A673 (cell line): ENCODE measurements at regions not wholly inside any gene's neighbourhood (a gene's known extent, or its start where the extent isn't known, plus 50 kb on each side); places are given as distances from the start of the nearest gene placed in this dataset.
A peak's percentile ranks its signal among the peaks of the same experiment; 100 is the strongest.

Experiments
- BruUV-seq: library from RNA; stranded (reverse); fragments of 400-500 nt; replicated peaks from 2 replicates; lab custom pipeline; 2021; lab: Mats Ljungman, UMichigan
- CTCF ChIA-PET: fragments of 300-600 bp; sonication (Branson Sonifier 250); formaldehyde crosslinking; loops from one replicate; lab custom pipeline; 2022; ENCODE audit warnings: antibody characterized with exemption; lab: Charles Lee
- POLR2A ChIA-PET: fragments of 300-600 bp; sonication (Branson Sonifier 250); formaldehyde crosslinking; loops from one replicate; lab custom pipeline; 2022; ENCODE audit warnings: antibody characterized with exemption; ENCODE audit not compliant: low non-redundant PET; lab: Charles Lee
- DNase-seq: peaks from one replicate; pipeline ENCODE4 v3.0.0-alpha.2; 2015; ENCODE audit warnings: low spot score
- H3K27ac ChIP-seq: fragments of 200-600 bp; sonication (generic); 2 replicates; pipeline ENCODE4 v1.5.1; 2016; ENCODE audit warnings: mixed run types, low read depth, mild to moderate bottlenecking, mixed read lengths, antibody characterized with exemption, low read length; ENCODE audit not compliant: poor library complexity, severe bottlenecking
- H3K27me3 ChIP-seq: fragments of 200-600 bp; sonication (generic); replicated peaks from 2 replicates; pipeline ENCODE4 v1.6.1; 2017; ENCODE audit warnings: mixed run types, low read depth, mild to moderate bottlenecking, mixed read lengths, antibody characterized with exemption, low read length; ENCODE audit not compliant: insufficient read depth, poor library complexity
- H3K36me3 ChIP-seq: fragments of 200-600 bp; sonication (generic); 2 replicates; pipeline ENCODE4 v1.6.1; 2016; ENCODE audit warnings: mixed run types, mild to moderate bottlenecking, mixed read lengths, antibody characterized with exemption, low read length; ENCODE audit not compliant: insufficient read depth, poor library complexity, severe bottlenecking
- H3K4me1 ChIP-seq: fragments of 200-600 bp; sonication (generic); 2 replicates; pipeline ENCODE4 v1.6.1; 2017; ENCODE audit warnings: mixed run types, mild to moderate bottlenecking, mixed read lengths, antibody characterized with exemption, low read length; ENCODE audit not compliant: insufficient read depth, poor library complexity, severe bottlenecking
- H3K4me3 ChIP-seq: fragments of 200-600 bp; sonication (generic); 2 replicates; pipeline ENCODE4 v1.5.1; 2016; ENCODE audit warnings: low read depth, mixed run types, mild to moderate bottlenecking, mixed read lengths, low read length; ENCODE audit not compliant: poor library complexity, severe bottlenecking
- H3K9me3 ChIP-seq: fragments of 200-600 bp; sonication (generic); 2 replicates; pipeline ENCODE4 v1.6.1; 2016; ENCODE audit warnings: mixed run types, low read depth, mild to moderate bottlenecking, mixed read lengths, antibody characterized with exemption, low read length; ENCODE audit not compliant: poor library complexity, severe bottlenecking
- CTCF ChIP-seq: fragments of 300-800, 200-600 bp; sonication (generic); conservative IDR thresholded peaks from 2 replicates; pipeline ENCODE4 v1.5.1; 2017; ENCODE audit warnings: low read depth, mild to moderate bottlenecking, antibody characterized with exemption, low read length, moderate library complexity, mixed read lengths
- EZH2 ChIP-seq: fragments of 200-600 bp; sonication (generic); IDR thresholded peaks from 2 replicates; pipeline ENCODE4 v1.6.1; 2017; ENCODE audit warnings: borderline replicate concordance, low read depth, mild to moderate bottlenecking, mixed read lengths, antibody characterized with exemption, low read length; ENCODE audit not compliant: poor library complexity, severe bottlenecking
- intact Hi-C: fragments of 100-400 bp; cut with micrococcal nuclease; formaldehyde crosslinking; loops from one replicate; pipeline ENCODE4 v1.10.0; 2022; ENCODE audit not compliant: unreplicated experiment

- no peak for DNase-seq
- TF ChIP-seq CTCF = no peak
- no peak for TF ChIP-seq EZH2
- Histone ChIP-seq H3K9me3 (no peaks in the 10 kb centered on the region), H3K4me3 (no peak overlapping the region), H3K36me3 (no peaks in the 10 kb centered on the region), H3K27me3 (no peaks in the 10 kb centered on the region), H3K4me1 (peaks cover 35% of the 10 kb centered on the region), H3K27ac (no peak overlapping the region)
- ChIA-PET CTCF (no interaction called here), POLR2A (interaction anchor here (0.6 kb wide), 1 partner anchor 28 kb away, joined by 3 read pairs; no protein-coding TSS in a partner anchor)
- intact Hi-C loops = no loop called here
- BruUV-seq = no TSS peak
These were observed 80.4 kb upstream of the ZCCHC2 start for GRCh38 chr18:62442391-62442790.

- TF ChIP-seq CTCF = no peak
- no peak for TF ChIP-seq EZH2
- DNase-seq = peak; percentile 81
- Histone ChIP-seq H3K27ac (no peak overlapping the region), H3K4me3 (no peak overlapping the region), H3K4me1 (peaks cover 29% of the 10 kb centered on the region), H3K27me3 (no peaks in the 10 kb centered on the region), H3K9me3 (no peaks in the 10 kb centered on the region), H3K36me3 (no peaks in the 10 kb centered on the region)
- CTCF ChIA-PET = interaction anchor here (0.6 to 1.4 kb wide), 2 partner anchors 20 to 25 kb away, joined by 3 to 4 read pairs; no protein-coding TSS in a partner anchor
- POLR2A ChIA-PET = no interaction called here
- no TSS peak for BruUV-seq
- intact Hi-C loops = loop anchor here (5.0 kb wide), 2 partner anchors 77 to 227 kb away; partner anchors contain the start of gene ZCCHC2
These were observed 77.4 kb upstream of the ZCCHC2 start for GRCh38 chr18:62445386-62445917.

GRCh38 chr18:62446511-62446910 is 76.3 kb upstream of the ZCCHC2 start:
- Histone ChIP-seq H3K9me3 (no peaks in the 10 kb centered on the region), H3K36me3 (no peaks in the 10 kb centered on the region), H3K27me3 (no peaks in the 10 kb centered on the region), H3K27ac (no peak overlapping the region), H3K4me1 (peaks cover 40% of the 10 kb centered on the region), H3K4me3 (no peak overlapping the region)
- ChIA-PET POLR2A (no interaction called here), CTCF (interaction anchor here (1.4 kb wide), 1 partner anchor 26 kb away, joined by 4 read pairs; no protein-coding TSS in a partner anchor)
- no TSS peak for BruUV-seq
- DNase-seq = peak; percentile 41
- TF ChIP-seq CTCF = no peak
- intact Hi-C loops = loop anchor here (5.0 kb wide), 2 partner anchors 76 to 226 kb away; partner anchors contain the start of gene ZCCHC2
